WTC11 (cell line): ENCODE measurements at regions not wholly inside any gene's neighbourhood (a gene's known extent, or its start where the extent isn't known, plus 50 kb on each side); places are given as distances from the start of the nearest gene placed in this dataset.

Source experiments
- ATAC-seq: fragments of 200-7000 bp; cut with Tn5 transposase; 2 replicates; pipeline ENCODE4 v1.10.0; 2021; ENCODE audit warnings: mild to moderate bottlenecking, moderate library complexity
- CTCF ChIA-PET: fragments of 300-600 bp; sonication (Branson Sonifier 250); formaldehyde crosslinking; loops from one replicate; lab custom pipeline; 2021; ENCODE audit warnings: antibody characterized with exemption; lab: Charles Lee
- POLR2A ChIA-PET: fragments of 350-600 bp; sonication (Branson Sonifier 250); formaldehyde crosslinking; loops from one replicate; lab custom pipeline; 2021; ENCODE audit warnings: antibody characterized with exemption; lab: Charles Lee
- DNase-seq: peaks from one replicate; pipeline ENCODE4 v3.0.0; 2021; ENCODE audit warnings: low spot score
- H3K27ac Mint-ChIP-seq: 2 replicates; pipeline ENCODE4 v1.8.0; 2021; ENCODE audit warnings: mixed read lengths
- H3K27me3 Mint-ChIP-seq: 2 replicates; pipeline ENCODE4 v1.8.0; 2021; ENCODE audit warnings: low read depth, mild to moderate bottlenecking, moderate library complexity, mixed read lengths
- H3K36me3 Mint-ChIP-seq: 2 replicates; pipeline ENCODE4 v1.8.0; 2021; ENCODE audit warnings: mixed read lengths
- H3K4me1 Mint-ChIP-seq: 2 replicates; pipeline ENCODE4 v1.8.0; 2022; ENCODE audit warnings: mixed read lengths
- H3K4me3 Mint-ChIP-seq: 2 replicates; pipeline ENCODE4 v1.8.0; 2021; ENCODE audit warnings: mild to moderate bottlenecking, moderate library complexity, mixed read lengths
- H3K9me3 Mint-ChIP-seq: 2 replicates; pipeline ENCODE4 v1.8.0; 2021; ENCODE audit warnings: mixed read lengths
- ELF4 ChIP-seq: sonication (generic); formaldehyde crosslinking; IDR thresholded peaks from 2 replicates; pipeline ENCODE4 v1.8.1; 2022; ENCODE audit warnings: low read depth, mild to moderate bottlenecking, moderate library complexity, missing genetic modification reagents
- EMX1 ChIP-seq: fragments of 250-450 bp; sonication (Bioruptor Pico); IDR thresholded peaks from 2 replicates; pipeline ENCODE4 v1.8.0; 2021; ENCODE audit warnings: mild to moderate bottlenecking
- FOXP4 ChIP-seq: sonication (generic); formaldehyde crosslinking; IDR thresholded peaks from 2 replicates; pipeline ENCODE4 v1.8.0; 2022; ENCODE audit warnings: mild to moderate bottlenecking, missing genetic modification reagents
- MAX ChIP-seq: sonication (generic); formaldehyde crosslinking; IDR thresholded peaks from 2 replicates; pipeline ENCODE4 v1.8.0; 2022; ENCODE audit warnings: mild to moderate bottlenecking, missing genetic modification reagents
- NR1H2 ChIP-seq: sonication (generic); formaldehyde crosslinking; IDR thresholded peaks from 2 replicates; pipeline ENCODE4 v1.9.0; 2021; ENCODE audit warnings: mild to moderate bottlenecking, moderate library complexity, missing genetic modification reagents
- NR2C2 ChIP-seq: sonication (generic); formaldehyde crosslinking; IDR thresholded peaks from 2 replicates; pipeline ENCODE4 v1.8.0; 2022; ENCODE audit warnings: mild to moderate bottlenecking, missing genetic modification reagents
- RORB ChIP-seq: fragments of 250-450 bp; sonication (Bioruptor Pico); IDR thresholded peaks from 2 replicates; pipeline ENCODE4 v1.9.0; 2021; ENCODE audit warnings: mild to moderate bottlenecking
- SMAD4 ChIP-seq: sonication (generic); formaldehyde crosslinking; IDR thresholded peaks from 2 replicates; pipeline ENCODE4 v1.8.0; 2022; ENCODE audit warnings: mild to moderate bottlenecking, missing genetic modification reagents
- SOX15 ChIP-seq: fragments of 250-450 bp; sonication (Bioruptor Pico); IDR thresholded peaks from 2 replicates; pipeline ENCODE4 v1.9.0; 2021; ENCODE audit warnings: mild to moderate bottlenecking
- STAT6 ChIP-seq: sonication (generic); formaldehyde crosslinking; conservative IDR thresholded peaks from 2 replicates; pipeline ENCODE4 v1.8.1; 2023; ENCODE audit warnings: mild to moderate bottlenecking, low read depth, missing genetic modification reagents, moderate library complexity
- ZBTB21 ChIP-seq: sonication (generic); formaldehyde crosslinking; IDR thresholded peaks from 2 replicates; pipeline ENCODE4 v1.8.1; 2023; ENCODE audit warnings: mild to moderate bottlenecking, missing genetic modification reagents, borderline replicate concordance
- ZNF138 ChIP-seq: sonication (generic); formaldehyde crosslinking; conservative IDR thresholded peaks from 2 replicates; pipeline ENCODE4 v1.8.1; 2022; ENCODE audit warnings: mild to moderate bottlenecking, moderate library complexity, missing genetic modification reagents
- ZNF317 ChIP-seq: sonication (generic); formaldehyde crosslinking; IDR thresholded peaks from 2 replicates; pipeline ENCODE4 v1.8.1; 2023; ENCODE audit warnings: low read depth, mild to moderate bottlenecking, moderate library complexity, missing genetic modification reagents, borderline replicate concordance
- ZNF416 ChIP-seq: fragments of 250-450 bp; sonication (Bioruptor Pico); IDR thresholded peaks from 2 replicates; pipeline ENCODE4 v1.9.0; 2021; ENCODE audit warnings: mild to moderate bottlenecking, inconsistent platforms
- ZNF425 ChIP-seq: fragments of 250-450 bp; sonication (Bioruptor Pico); conservative IDR thresholded peaks from 2 replicates; pipeline ENCODE4 v1.9.0; 2021; ENCODE audit warnings: mild to moderate bottlenecking
- TF ChIP-seq, protein P1 (sequence below): sonication (generic); formaldehyde crosslinking; IDR thresholded peaks from 2 replicates; pipeline ENCODE4 v1.8.0; 2022; ENCODE audit warnings: missing genetic modification reagents
- TF ChIP-seq, protein P2 (sequence below): fragments of 250-450 bp; sonication (Bioruptor Pico); IDR thresholded peaks from 2 replicates; pipeline ENCODE4 v2.1.2; 2022; ENCODE audit warnings: mild to moderate bottlenecking, moderate library complexity

DNA sequence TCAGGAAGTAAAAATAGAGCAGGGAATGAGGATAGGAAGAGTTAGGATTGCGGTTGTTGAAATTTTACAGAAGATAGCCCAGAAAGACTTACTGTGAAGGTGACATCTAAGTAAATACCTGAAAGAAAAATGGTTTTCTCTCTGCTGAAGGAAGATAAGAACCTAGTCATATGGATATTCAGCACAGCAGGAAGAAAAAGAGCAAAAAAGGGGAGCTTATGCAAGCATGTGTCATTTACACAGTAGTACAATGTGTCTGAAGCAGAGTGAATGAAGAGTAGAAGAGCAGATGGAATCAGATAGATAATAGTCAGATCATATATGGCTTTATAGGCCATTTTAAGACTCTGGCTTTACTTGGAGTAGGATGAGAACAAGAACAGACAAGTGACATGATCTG, 126.9 kb upstream of the TENT5D start:
- POLR2A ChIA-PET, result no interaction called here
- ATAC-seq (no peak), DNase-seq (no peak)
- H3K27me3 Mint-ChIP-seq, result no peaks in the 10 kb centered on the region
- TF ChIP-seq, protein P1, sequence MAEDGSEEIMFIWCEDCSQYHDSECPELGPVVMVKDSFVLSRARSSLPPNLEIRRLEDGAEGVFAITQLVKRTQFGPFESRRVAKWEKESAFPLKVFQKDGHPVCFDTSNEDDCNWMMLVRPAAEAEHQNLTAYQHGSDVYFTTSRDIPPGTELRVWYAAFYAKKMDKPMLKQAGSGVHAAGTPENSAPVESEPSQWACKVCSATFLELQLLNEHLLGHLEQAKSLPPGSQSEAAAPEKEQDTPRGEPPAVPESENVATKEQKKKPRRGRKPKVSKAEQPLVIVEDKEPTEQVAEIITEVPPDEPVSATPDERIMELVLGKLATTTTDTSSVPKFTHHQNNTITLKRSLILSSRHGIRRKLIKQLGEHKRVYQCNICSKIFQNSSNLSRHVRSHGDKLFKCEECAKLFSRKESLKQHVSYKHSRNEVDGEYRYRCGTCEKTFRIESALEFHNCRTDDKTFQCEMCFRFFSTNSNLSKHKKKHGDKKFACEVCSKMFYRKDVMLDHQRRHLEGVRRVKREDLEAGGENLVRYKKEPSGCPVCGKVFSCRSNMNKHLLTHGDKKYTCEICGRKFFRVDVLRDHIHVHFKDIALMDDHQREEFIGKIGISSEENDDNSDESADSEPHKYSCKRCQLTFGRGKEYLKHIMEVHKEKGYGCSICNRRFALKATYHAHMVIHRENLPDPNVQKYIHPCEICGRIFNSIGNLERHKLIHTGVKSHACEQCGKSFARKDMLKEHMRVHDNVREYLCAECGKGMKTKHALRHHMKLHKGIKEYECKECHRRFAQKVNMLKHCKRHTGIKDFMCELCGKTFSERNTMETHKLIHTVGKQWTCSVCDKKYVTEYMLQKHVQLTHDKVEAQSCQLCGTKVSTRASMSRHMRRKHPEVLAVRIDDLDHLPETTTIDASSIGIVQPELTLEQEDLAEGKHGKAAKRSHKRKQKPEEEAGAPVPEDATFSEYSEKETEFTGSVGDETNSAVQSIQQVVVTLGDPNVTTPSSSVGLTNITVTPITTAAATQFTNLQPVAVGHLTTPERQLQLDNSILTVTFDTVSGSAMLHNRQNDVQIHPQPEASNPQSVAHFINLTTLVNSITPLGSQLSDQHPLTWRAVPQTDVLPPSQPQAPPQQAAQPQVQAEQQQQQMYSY (CRISPR knock-in tag), result no peak
- TF ChIP-seq ZNF425 (CRISPR knock-in tag) (no peak), FOXP4 (no peak), ZNF416 (CRISPR knock-in tag) (no peak), ZBTB21 (no peak), EMX1 (CRISPR knock-in tag) (no peak), SOX15 (CRISPR knock-in tag) (no peak), ELF4 (CRISPR knock-in tag) (no peak)
- TF ChIP-seq, protein P2, sequence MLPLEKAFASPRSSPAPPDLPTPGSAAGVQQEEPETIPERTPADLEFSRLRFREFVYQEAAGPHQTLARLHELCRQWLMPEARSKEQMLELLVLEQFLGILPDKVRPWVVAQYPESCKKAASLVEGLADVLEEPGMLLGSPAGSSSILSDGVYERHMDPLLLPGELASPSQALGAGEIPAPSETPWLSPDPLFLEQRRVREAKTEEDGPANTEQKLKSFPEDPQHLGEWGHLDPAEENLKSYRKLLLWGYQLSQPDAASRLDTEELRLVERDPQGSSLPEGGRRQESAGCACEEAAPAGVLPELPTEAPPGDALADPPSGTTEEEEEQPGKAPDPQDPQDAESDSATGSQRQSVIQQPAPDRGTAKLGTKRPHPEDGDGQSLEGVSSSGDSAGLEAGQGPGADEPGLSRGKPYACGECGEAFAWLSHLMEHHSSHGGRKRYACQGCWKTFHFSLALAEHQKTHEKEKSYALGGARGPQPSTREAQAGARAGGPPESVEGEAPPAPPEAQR (CRISPR knock-in tag), result no peak
- H3K9me3 Mint-ChIP-seq, result peaks cover 6% of the 10 kb centered on the region; the same call in 1 of the 2 replicates
- peaks cover 11% of the 10 kb centered on the region for H3K36me3 Mint-ChIP-seq
- CTCF ChIA-PET, result no interaction called here
- no peak overlapping the region for H3K4me3 Mint-ChIP-seq
- H3K27ac Mint-ChIP-seq, result no peak overlapping the region
- peaks cover 7% of the 10 kb centered on the region for H3K4me1 Mint-ChIP-seq

DNA sequence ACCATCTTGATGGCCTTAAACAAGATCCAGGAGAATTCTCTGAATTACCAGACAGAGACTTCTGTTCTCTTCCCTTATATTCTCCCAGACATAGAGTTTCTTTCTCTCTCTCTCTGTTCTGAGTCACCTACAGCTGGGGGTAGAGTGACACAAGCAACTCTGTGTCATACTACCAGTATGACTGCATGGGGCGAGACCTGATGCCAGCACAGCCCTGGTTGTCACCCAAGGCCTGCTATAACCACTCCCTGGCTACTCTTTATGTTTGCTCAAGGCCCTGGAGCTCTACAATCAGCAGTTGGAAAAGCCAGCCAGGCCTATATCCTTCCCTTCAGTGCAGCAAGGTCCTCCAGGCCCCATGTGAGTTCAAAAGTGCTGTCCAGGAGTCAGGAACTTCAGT, 114.2 kb upstream of the TENT5D start:
- no peak overlapping the region for H3K4me3 Mint-ChIP-seq
- TF ChIP-seq NR1H2 (CRISPR knock-in tag) (no peak), ZNF138 (CRISPR knock-in tag) (no peak), MAX (CRISPR knock-in tag) (no peak), NR2C2 (no peak)
- peaks cover 22% of the 10 kb centered on the region for H3K36me3 Mint-ChIP-seq
- no peak for ATAC-seq
- H3K27me3 Mint-ChIP-seq, result no peaks in the 10 kb centered on the region
- peaks cover 15% of the 10 kb centered on the region for H3K9me3 Mint-ChIP-seq
- no peaks in the 10 kb centered on the region for H3K4me1 Mint-ChIP-seq
- no peak for DNase-seq
- CTCF ChIA-PET, result no interaction called here
- POLR2A ChIA-PET, result no interaction called here
- H3K27ac Mint-ChIP-seq, result no peak overlapping the region

GRCh38 chrX:80312448-80312847, 107.8 kb upstream of the TENT5D start:
- ChIA-PET POLR2A (no interaction called here), CTCF (no interaction called here)
- ATAC-seq (no peak), DNase-seq (no peak)
- Mint-ChIP-seq H3K27me3 (no peaks in the 10 kb centered on the region), H3K4me3 (no peak overlapping the region), H3K9me3 (peaks cover 24% of the 10 kb centered on the region), H3K4me1 (peaks cover under 1% of the 10 kb centered on the region), H3K36me3 (peaks cover 24% of the 10 kb centered on the region), H3K27ac (no peak overlapping the region)
- TF ChIP-seq FOXP4, result no peak
- no peak for TF ChIP-seq RORB
- no peak for TF ChIP-seq ZNF317 (CRISPR knock-in tag)
- no peak for TF ChIP-seq SMAD4 (CRISPR knock-in tag)
- TF ChIP-seq STAT6, result no peak
